ENCODE measurements at regions not wholly inside any gene's neighbourhood (a gene's known extent, or its start where the extent isn't known, plus 50 kb on each side); places are given as distances from the start of the nearest gene placed in this dataset.

GRCh38 chr19:30880151-30880550, 469.1 kb downstream of the TSHZ3 start:
- H3K4me3 ChIP-seq (ENCODE audit: low read depth, low read length) = no peak overlapping the region
- in situ Hi-C loops (cut with HindIII; ENCODE audit: low sequenced_read_pairs) = no loop called here
- DNase-seq (ENCODE audit: low read depth) = no peak
- no peak for TF ChIP-seq CTCF (IDR thresholded peaks at IDR 0.05; ENCODE audit: low read depth, low read length, missing control alignments)

GRCh38 chr19:30879736-30880135, 469.5 kb downstream of the TSHZ3 start:
- no peak for DNase-seq (ENCODE audit: low read depth)
- no peak overlapping the region for H3K4me3 ChIP-seq (ENCODE audit: low read depth, low read length)
- in situ Hi-C loops (cut with HindIII; ENCODE audit: low sequenced_read_pairs) = no loop called here
- no peak for TF ChIP-seq CTCF (IDR thresholded peaks at IDR 0.05; ENCODE audit: low read depth, low read length, missing control alignments)

GRCh38 chr19:30879225-30879624, 470.0 kb downstream of the TSHZ3 start:
- DNase-seq (ENCODE audit: low read depth) = no peak
- in situ Hi-C loops (cut with HindIII; ENCODE audit: low sequenced_read_pairs) = no loop called here
- TF ChIP-seq CTCF (IDR thresholded peaks at IDR 0.05; ENCODE audit: low read depth, low read length, missing control alignments) = no peak
- H3K4me3 ChIP-seq (ENCODE audit: low read depth, low read length) = no peak overlapping the region

GRCh38 chr19:30878495-30878894, 470.7 kb downstream of the TSHZ3 start:
- no peak overlapping the region for H3K4me3 ChIP-seq (ENCODE audit: low read depth, low read length)
- TF ChIP-seq CTCF (IDR thresholded peaks at IDR 0.05; ENCODE audit: low read depth, low read length, missing control alignments) = no peak
- DNase-seq (ENCODE audit: low read depth) = no peak
- in situ Hi-C loops (cut with HindIII; ENCODE audit: low sequenced_read_pairs) = no loop called here

- no peak overlapping the region for H3K4me3 ChIP-seq (ENCODE audit: low read depth, low read length)
- in situ Hi-C loops (cut with HindIII; ENCODE audit: low sequenced_read_pairs) = no loop called here
- no peak for DNase-seq (ENCODE audit: low read depth)
- TF ChIP-seq CTCF (IDR thresholded peaks at IDR 0.05; ENCODE audit: low read depth, low read length, missing control alignments) = no peak
Observed at GRCh38 chr19:30877661-30878113, 471.5 kb downstream of the TSHZ3 start.

GRCh38 chr19:30873691-30874090, 475.5 kb downstream of the TSHZ3 start:
- DNase-seq (ENCODE audit: low read depth) = no peak
- in situ Hi-C loops (cut with HindIII; ENCODE audit: low sequenced_read_pairs) = no loop called here
- H3K4me3 ChIP-seq (ENCODE audit: low read depth, low read length) = no peak overlapping the region
- TF ChIP-seq CTCF (IDR thresholded peaks at IDR 0.05; ENCODE audit: low read depth, low read length, missing control alignments) = no peak

GRCh38 chr19:30873003-30873402, 476.2 kb downstream of the TSHZ3 start:
- TF ChIP-seq CTCF (IDR thresholded peaks at IDR 0.05; ENCODE audit: low read depth, low read length, missing control alignments) = no peak
- in situ Hi-C loops (cut with HindIII; ENCODE audit: low sequenced_read_pairs) = no loop called here
- H3K4me3 ChIP-seq (ENCODE audit: low read depth, low read length) = no peak overlapping the region
- DNase-seq (ENCODE audit: low read depth) = no peak

All from astrocyte of the cerebellum (primary cell).